ENCODE measurements at regions not wholly inside any gene's neighbourhood (a gene's known extent, or its start where the extent isn't known, plus 50 kb on each side); places are given as distances from the start of the nearest gene placed in this dataset.

GRCh38 chr2:12070581-12070980, 324.1 kb downstream of the LPIN1 start:
- Mint-ChIP-seq H3K27me3 (no peaks in the 10 kb centered on the region), H3K4me3 (peak overlapping the region; percentile 11), H3K9me3 (no peaks in the 10 kb centered on the region), H3K4me1 (peaks cover 62% of the 10 kb centered on the region), H3K27ac (no peak overlapping the region), H3K36me3 (ENCODE audit: low read depth) (no peaks in the 10 kb centered on the region)
- no peak for ATAC-seq (ENCODE audit: low read depth)
- TF ChIP-seq, protein P1, sequence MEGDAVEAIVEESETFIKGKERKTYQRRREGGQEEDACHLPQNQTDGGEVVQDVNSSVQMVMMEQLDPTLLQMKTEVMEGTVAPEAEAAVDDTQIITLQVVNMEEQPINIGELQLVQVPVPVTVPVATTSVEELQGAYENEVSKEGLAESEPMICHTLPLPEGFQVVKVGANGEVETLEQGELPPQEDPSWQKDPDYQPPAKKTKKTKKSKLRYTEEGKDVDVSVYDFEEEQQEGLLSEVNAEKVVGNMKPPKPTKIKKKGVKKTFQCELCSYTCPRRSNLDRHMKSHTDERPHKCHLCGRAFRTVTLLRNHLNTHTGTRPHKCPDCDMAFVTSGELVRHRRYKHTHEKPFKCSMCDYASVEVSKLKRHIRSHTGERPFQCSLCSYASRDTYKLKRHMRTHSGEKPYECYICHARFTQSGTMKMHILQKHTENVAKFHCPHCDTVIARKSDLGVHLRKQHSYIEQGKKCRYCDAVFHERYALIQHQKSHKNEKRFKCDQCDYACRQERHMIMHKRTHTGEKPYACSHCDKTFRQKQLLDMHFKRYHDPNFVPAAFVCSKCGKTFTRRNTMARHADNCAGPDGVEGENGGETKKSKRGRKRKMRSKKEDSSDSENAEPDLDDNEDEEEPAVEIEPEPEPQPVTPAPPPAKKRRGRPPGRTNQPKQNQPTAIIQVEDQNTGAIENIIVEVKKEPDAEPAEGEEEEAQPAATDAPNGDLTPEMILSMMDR (IDR thresholded peaks at IDR 0.05), result no peak
- ChIA-PET CTCF (no interaction called here), POLR2A (no interaction called here)
- no peak for DNase-seq
- intact Hi-C loops (cut with micrococcal nuclease), result loop anchor here (2.0 to 5.0 kb wide), 4 partner anchors 14 to 63 kb away; no protein-coding TSS in a partner anchor

DNA sequence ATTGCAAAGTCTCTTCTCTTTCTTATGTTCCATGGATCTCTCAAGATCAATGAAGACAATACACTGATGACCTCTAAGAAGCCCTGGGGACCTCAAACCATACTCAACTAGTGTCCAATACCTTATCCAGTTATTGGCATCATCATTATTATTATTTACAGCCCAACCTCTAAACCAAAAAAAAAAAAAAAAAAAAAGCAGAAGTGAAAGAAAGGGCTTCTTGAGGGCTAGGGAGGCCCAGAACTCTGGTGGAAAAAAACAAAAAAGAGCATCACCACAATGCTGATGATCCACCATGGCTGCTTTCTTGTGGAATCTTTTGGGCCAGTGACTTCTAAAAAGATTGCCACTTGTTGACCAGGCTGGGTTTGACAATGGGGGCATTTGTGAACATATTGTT, 324.9 kb downstream of the LPIN1 start:
- ATAC-seq (ENCODE audit: low read depth), result peak; percentile 83

GRCh38 chr2:12073217-12073852, 326.9 kb downstream of the LPIN1 start:
- intact Hi-C loops (cut with micrococcal nuclease), result loop anchor here (5.0 kb wide), 2 partner anchors 41 to 66 kb away; no protein-coding TSS in a partner anchor
- Mint-ChIP-seq H3K9me3 (no peaks in the 10 kb centered on the region), H3K4me1 (peaks cover 67% of the 10 kb centered on the region), H3K36me3 (ENCODE audit: low read depth) (no peaks in the 10 kb centered on the region), H3K27me3 (no peaks in the 10 kb centered on the region), H3K4me3 (no peak overlapping the region), H3K27ac (no peak overlapping the region)
- CTCF ChIA-PET, result no interaction called here
- POLR2A ChIA-PET, result no interaction called here
- DNase-seq (no peak), ATAC-seq (ENCODE audit: low read depth) (no peak)
- TF ChIP-seq, protein P1 (IDR thresholded peaks at IDR 0.05), result no peak

More for the DNA sequence above, 324.9 kb downstream of the LPIN1 start:
- no peaks in the 10 kb centered on the region for H3K9me3 Mint-ChIP-seq
- H3K27ac Mint-ChIP-seq, result peak overlapping the region; percentile 61
- DNase-seq, result no peak
- peaks cover 63% of the 10 kb centered on the region for H3K4me1 Mint-ChIP-seq
- POLR2A ChIA-PET, result no interaction called here
- intact Hi-C loops (cut with micrococcal nuclease), result loop anchor here (2.0 to 5.0 kb wide), 4 partner anchors 15 to 64 kb away; no protein-coding TSS in a partner anchor
- H3K36me3 Mint-ChIP-seq (ENCODE audit: low read depth), result no peaks in the 10 kb centered on the region
- H3K27me3 Mint-ChIP-seq, result no peaks in the 10 kb centered on the region
- CTCF ChIA-PET, result no interaction called here
- TF ChIP-seq, protein P1 (IDR thresholded peaks at IDR 0.05), result no peak
- peak overlapping the region; percentile 11 for H3K4me3 Mint-ChIP-seq

GRCh38 chr2:12074126-12074844, 327.9 kb downstream of the LPIN1 start:
- CTCF ChIA-PET, result no interaction called here
- Mint-ChIP-seq H3K27me3 (no peaks in the 10 kb centered on the region), H3K4me1 (peaks cover 64% of the 10 kb centered on the region), H3K36me3 (ENCODE audit: low read depth) (no peaks in the 10 kb centered on the region), H3K4me3 (no peak overlapping the region), H3K9me3 (no peaks in the 10 kb centered on the region), H3K27ac (no peak overlapping the region)
- POLR2A ChIA-PET, result interaction anchor here (0.6 kb wide), 1 partner anchor 569 kb away, joined by 3 read pairs; no protein-coding TSS in a partner anchor
- intact Hi-C loops (cut with micrococcal nuclease), result loop anchor here (5.0 kb wide), 2 partner anchors 42 to 67 kb away; no protein-coding TSS in a partner anchor
- no peak for DNase-seq
- ATAC-seq (ENCODE audit: low read depth), result no peak
- TF ChIP-seq, protein P1 (IDR thresholded peaks at IDR 0.05), result no peak

DNA sequence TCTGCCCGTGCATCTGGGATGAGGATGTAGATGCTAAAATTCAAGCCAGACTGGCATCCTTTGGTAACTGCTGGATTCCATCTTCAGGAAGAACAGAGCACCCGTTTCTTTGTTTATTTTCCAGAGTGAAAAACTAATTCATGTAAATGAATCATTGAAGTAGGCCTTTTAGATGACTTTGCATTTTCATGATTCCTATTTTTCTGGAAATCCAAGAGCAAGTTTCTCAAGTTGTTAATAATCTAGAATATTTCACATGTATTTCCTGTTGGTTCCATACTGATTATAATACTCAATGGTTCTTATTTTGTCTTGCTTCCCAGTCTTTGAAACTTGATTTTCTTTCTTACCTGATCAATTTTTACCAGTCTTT, 328.4 kb downstream of the LPIN1 start:
- intact Hi-C loops (cut with micrococcal nuclease), result loop anchor here (5.0 kb wide), 2 partner anchors 43 to 68 kb away; no protein-coding TSS in a partner anchor
- DNase-seq (no peak), ATAC-seq (ENCODE audit: low read depth) (no peak)
- Mint-ChIP-seq H3K36me3 (ENCODE audit: low read depth) (no peaks in the 10 kb centered on the region), H3K4me1 (peaks cover 59% of the 10 kb centered on the region), H3K4me3 (no peak overlapping the region), H3K27me3 (no peaks in the 10 kb centered on the region), H3K9me3 (no peaks in the 10 kb centered on the region), H3K27ac (no peak overlapping the region)
- TF ChIP-seq, protein P1 (IDR thresholded peaks at IDR 0.05), result no peak
- ChIA-PET CTCF (no interaction called here), POLR2A (interaction anchor here (0.6 kb wide), 1 partner anchor 568 kb away, joined by 3 read pairs; no protein-coding TSS in a partner anchor)
